ENCODE measurements at regions not wholly inside any gene's neighbourhood (a gene's known extent, or its start where the extent isn't known, plus 50 kb on each side); places are given as distances from the start of the nearest gene placed in this dataset.

DNA sequence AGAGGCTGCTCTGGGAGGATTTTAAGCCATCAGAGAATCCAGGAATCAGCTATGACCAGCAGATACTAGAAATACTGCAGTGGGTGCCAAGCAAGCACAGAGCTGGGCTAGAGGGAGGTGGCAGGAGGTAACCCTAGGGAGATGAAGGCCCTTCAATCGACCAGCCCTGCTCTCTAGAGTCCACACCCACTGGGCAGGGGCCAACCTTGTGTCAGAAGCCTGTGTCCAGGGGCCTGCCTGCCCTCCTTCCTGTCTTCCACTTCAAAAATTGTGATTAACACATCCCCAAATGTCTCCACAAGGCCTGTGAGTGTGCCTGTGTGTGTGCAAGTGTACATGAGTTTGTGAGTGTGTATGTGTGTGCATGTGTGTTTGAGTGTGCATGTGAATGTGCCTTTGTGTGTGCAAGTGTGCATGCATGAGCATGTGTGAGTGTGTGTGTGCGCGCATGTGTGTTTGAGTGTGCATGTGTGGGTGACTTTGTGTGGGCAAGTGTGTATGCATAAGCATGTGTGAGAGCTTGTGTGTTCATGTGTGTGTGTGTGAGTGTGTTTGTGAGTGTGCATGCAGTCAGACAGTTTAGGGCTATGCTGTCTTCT lies 367.7 kb downstream of the SFMBT2 start:
- TF ChIP-seq, protein P1, sequence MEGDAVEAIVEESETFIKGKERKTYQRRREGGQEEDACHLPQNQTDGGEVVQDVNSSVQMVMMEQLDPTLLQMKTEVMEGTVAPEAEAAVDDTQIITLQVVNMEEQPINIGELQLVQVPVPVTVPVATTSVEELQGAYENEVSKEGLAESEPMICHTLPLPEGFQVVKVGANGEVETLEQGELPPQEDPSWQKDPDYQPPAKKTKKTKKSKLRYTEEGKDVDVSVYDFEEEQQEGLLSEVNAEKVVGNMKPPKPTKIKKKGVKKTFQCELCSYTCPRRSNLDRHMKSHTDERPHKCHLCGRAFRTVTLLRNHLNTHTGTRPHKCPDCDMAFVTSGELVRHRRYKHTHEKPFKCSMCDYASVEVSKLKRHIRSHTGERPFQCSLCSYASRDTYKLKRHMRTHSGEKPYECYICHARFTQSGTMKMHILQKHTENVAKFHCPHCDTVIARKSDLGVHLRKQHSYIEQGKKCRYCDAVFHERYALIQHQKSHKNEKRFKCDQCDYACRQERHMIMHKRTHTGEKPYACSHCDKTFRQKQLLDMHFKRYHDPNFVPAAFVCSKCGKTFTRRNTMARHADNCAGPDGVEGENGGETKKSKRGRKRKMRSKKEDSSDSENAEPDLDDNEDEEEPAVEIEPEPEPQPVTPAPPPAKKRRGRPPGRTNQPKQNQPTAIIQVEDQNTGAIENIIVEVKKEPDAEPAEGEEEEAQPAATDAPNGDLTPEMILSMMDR (IDR thresholded peaks at IDR 0.05; ENCODE audit: unreplicated experiment), result no peak
- H3K27me3 Mint-ChIP-seq (ENCODE audit: unreplicated experiment), result no peaks in the 10 kb centered on the region
- H3K4me1 Mint-ChIP-seq (ENCODE audit: unreplicated experiment), result peaks cover 4% of the 10 kb centered on the region
- no peaks in the 10 kb centered on the region for H3K36me3 Mint-ChIP-seq (ENCODE audit: low read depth, unreplicated experiment)
- DNase-seq (ENCODE audit: low spot score), result no peak
- H3K9me3 Mint-ChIP-seq (ENCODE audit: unreplicated experiment), result no peaks in the 10 kb centered on the region
- no peak overlapping the region for H3K27ac Mint-ChIP-seq (ENCODE audit: unreplicated experiment)
- no peak overlapping the region for H3K4me3 Mint-ChIP-seq (ENCODE audit: unreplicated experiment)

- TF ChIP-seq, protein P1 (IDR thresholded peaks at IDR 0.05; ENCODE audit: unreplicated experiment), result no peak
- Mint-ChIP-seq H3K27ac (ENCODE audit: unreplicated experiment) (no peak overlapping the region), H3K36me3 (ENCODE audit: low read depth, unreplicated experiment) (no peaks in the 10 kb centered on the region), H3K4me1 (ENCODE audit: unreplicated experiment) (peaks cover 6% of the 10 kb centered on the region), H3K4me3 (ENCODE audit: unreplicated experiment) (no peak overlapping the region), H3K9me3 (ENCODE audit: unreplicated experiment) (no peaks in the 10 kb centered on the region), H3K27me3 (ENCODE audit: unreplicated experiment) (no peaks in the 10 kb centered on the region)
- DNase-seq (ENCODE audit: low spot score), result no peak
Observed at GRCh38 chr10:7042419-7043054, 368.3 kb downstream of the SFMBT2 start.

DNA sequence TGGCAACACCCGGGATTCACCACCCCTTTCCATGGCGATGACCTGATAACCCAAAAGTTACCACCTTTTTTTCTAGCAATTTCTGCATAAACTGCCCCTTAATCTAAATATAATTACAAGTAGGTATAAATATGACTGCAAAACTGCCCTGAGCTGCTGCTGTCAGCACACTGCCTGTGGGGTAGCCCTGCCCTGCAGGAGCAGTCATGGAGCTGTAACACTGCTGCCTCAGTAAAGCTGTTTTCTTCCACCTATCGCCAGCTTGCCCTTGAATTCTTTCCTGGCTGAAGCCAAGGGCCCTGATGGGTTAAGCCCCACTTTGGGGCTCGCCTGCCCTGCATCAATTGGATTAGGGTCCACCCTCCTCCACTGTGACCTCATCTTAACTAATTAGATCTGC lies 368.8 kb downstream of the SFMBT2 start:
- DNase-seq (ENCODE audit: low spot score), result no peak
- Mint-ChIP-seq H3K9me3 (ENCODE audit: unreplicated experiment) (no peaks in the 10 kb centered on the region), H3K27me3 (ENCODE audit: unreplicated experiment) (no peaks in the 10 kb centered on the region), H3K36me3 (ENCODE audit: low read depth, unreplicated experiment) (no peaks in the 10 kb centered on the region), H3K4me3 (ENCODE audit: unreplicated experiment) (no peak overlapping the region), H3K27ac (ENCODE audit: unreplicated experiment) (no peak overlapping the region), H3K4me1 (ENCODE audit: unreplicated experiment) (peaks cover 6% of the 10 kb centered on the region)
- TF ChIP-seq, protein P1 (IDR thresholded peaks at IDR 0.05; ENCODE audit: unreplicated experiment), result no peak

- no peak for DNase-seq (ENCODE audit: low spot score)
- Mint-ChIP-seq H3K27ac (ENCODE audit: unreplicated experiment) (no peak overlapping the region), H3K36me3 (ENCODE audit: low read depth, unreplicated experiment) (no peaks in the 10 kb centered on the region), H3K9me3 (ENCODE audit: unreplicated experiment) (no peaks in the 10 kb centered on the region), H3K4me1 (ENCODE audit: unreplicated experiment) (peaks cover 6% of the 10 kb centered on the region), H3K27me3 (ENCODE audit: unreplicated experiment) (no peaks in the 10 kb centered on the region), H3K4me3 (ENCODE audit: unreplicated experiment) (no peak overlapping the region)
- TF ChIP-seq, protein P1 (IDR thresholded peaks at IDR 0.05; ENCODE audit: unreplicated experiment), result no peak
Observed at GRCh38 chr10:7040681-7041080, 370.2 kb downstream of the SFMBT2 start.

DNA sequence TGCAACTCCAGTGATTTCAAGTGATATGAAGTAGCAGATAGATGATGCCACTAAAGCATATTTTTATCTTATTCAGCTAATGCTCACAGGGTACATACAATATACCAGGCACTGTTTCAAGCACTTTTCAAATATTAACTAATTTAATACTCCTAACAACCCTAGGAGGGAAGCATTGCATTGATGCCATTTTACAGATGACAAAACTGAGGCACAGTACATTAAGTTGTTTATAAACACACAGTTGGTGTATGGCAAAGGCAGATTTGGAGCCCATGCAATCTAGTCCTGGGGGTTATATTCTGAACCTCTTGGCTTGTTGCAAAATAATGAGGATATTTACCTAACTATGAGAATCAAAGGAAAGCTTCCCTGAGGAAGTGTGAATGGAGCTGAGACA lies 371.0 kb downstream of the SFMBT2 start:
- Mint-ChIP-seq H3K27ac (ENCODE audit: unreplicated experiment) (no peak overlapping the region), H3K27me3 (ENCODE audit: unreplicated experiment) (no peaks in the 10 kb centered on the region), H3K36me3 (ENCODE audit: low read depth, unreplicated experiment) (no peaks in the 10 kb centered on the region), H3K4me1 (ENCODE audit: unreplicated experiment) (peaks cover 6% of the 10 kb centered on the region), H3K4me3 (ENCODE audit: unreplicated experiment) (no peak overlapping the region), H3K9me3 (ENCODE audit: unreplicated experiment) (no peaks in the 10 kb centered on the region)
- TF ChIP-seq, protein P1 (IDR thresholded peaks at IDR 0.05; ENCODE audit: unreplicated experiment), result no peak
- no peak for DNase-seq (ENCODE audit: low spot score)
